GM12873 (cell line): ENCODE measurements at regions not wholly inside any gene's neighbourhood (a gene's known extent, or its start where the extent isn't known, plus 50 kb on each side); places are given as distances from the start of the nearest gene placed in this dataset.

Source experiments
- TF ChIP-seq, protein P1 (sequence below): IDR thresholded peaks from 2 replicates; pipeline ENCODE4 v1.5.1; 2012; ENCODE audit warnings: low read depth, mild to moderate bottlenecking, moderate library complexity, low read length, control low read depth; ENCODE audit not compliant: insufficient read depth; ENCODE audit errors: missing control alignments

DNA sequence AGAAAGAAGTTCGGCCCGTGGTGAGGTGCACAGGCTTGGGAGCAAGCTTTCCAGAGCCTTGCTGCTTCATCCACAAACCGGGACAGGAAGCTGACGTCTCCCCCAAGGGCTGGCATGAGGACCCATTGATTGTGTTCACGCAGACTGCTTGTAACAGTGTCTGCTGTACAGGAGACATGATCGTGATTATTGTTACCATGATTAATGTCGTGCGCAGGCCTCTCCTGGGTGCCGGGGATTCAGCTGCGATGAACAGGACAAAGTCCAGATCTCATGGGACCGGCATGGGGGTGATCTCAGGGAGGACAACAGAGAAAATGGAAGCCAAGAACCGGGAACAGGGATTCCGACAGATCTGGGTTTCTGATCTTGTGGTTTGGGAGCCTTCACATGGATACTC is 219.9 kb downstream of the BRD1 start:
- TF ChIP-seq, protein P1, sequence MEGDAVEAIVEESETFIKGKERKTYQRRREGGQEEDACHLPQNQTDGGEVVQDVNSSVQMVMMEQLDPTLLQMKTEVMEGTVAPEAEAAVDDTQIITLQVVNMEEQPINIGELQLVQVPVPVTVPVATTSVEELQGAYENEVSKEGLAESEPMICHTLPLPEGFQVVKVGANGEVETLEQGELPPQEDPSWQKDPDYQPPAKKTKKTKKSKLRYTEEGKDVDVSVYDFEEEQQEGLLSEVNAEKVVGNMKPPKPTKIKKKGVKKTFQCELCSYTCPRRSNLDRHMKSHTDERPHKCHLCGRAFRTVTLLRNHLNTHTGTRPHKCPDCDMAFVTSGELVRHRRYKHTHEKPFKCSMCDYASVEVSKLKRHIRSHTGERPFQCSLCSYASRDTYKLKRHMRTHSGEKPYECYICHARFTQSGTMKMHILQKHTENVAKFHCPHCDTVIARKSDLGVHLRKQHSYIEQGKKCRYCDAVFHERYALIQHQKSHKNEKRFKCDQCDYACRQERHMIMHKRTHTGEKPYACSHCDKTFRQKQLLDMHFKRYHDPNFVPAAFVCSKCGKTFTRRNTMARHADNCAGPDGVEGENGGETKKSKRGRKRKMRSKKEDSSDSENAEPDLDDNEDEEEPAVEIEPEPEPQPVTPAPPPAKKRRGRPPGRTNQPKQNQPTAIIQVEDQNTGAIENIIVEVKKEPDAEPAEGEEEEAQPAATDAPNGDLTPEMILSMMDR: no peak

DNA sequence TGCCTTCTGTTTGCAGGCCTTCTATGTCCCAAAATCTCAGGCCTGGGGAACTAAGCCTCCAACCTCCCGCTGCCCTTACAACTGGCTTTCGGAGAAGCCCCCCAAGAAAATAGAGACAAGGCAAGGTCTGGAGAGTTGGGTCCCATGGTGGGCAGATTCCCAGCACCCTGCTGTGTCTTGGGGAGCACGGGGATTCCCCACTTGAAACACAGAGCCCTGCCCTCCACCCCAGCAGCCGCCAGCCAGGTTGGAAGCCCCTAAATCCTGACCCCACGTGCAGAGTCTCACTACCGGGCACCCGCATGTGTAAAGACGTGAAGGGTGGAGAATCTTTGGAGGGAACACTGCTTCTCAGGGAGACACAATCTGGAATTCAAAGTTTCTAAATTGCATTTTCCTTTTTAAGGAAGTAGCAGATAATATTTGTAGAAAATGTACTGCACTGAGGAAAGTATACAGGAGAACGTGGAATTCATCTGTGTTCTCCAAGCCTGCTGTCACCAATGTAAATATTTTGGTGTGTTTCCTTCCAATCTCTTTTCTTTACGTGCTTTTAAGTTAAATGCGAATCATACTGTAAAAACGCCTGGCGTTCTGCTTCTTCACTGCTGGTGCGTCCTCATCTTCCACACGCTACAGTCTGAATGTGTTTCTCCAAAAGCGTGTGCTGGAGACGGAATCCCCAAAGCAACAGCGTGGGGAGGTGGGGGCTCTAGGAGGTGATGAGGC is 220.9 kb downstream of the BRD1 start:
- TF ChIP-seq, protein P1: no peak

DNA sequence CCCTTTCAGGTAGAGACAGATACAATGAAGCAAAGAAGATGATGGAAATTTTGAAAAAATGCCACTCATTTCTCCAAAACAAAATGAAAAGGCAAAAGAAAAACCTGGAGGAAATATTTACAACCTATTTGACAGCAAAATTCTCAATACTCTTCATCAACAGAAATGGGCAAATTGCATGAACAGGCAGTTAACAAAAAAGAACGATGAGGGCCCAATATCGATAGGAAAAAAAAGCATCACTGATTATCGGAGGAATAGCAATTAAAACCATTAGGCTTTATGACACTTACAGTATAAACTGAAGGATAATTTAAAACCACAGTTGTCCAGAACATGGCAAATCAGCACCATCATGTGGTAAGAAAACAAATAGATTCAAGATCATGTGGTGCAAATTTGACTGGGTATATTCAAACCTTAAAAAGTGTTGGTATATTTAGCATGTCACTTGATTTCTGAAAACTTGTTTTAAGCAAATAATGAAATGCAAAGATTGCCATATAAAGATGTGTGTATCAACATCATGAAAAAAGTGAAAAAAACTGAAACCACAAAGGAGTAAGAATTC is 222.9 kb downstream of the BRD1 start:
- TF ChIP-seq, protein P1: no peak

DNA sequence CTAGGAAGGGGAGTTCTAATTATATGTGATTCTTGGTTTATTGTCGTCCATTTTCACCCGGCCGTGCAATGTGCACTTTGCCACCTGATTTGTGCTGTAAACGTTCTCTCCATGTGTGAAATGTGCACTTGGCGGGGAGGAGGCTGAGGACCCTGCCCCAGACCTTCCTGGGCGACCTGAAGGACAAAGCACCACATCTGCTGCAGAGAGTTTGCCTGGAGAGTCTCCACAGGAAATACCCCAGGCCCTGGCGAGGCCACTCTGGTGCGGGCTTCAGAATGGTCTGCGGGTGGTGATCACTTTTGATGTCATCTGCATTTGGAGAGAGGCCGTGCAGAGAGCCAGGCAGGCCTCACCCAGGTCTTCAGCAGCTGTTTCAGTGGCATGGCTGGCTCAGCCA is 224.7 kb downstream of the BRD1 start:
- TF ChIP-seq, protein P1: no peak

DNA sequence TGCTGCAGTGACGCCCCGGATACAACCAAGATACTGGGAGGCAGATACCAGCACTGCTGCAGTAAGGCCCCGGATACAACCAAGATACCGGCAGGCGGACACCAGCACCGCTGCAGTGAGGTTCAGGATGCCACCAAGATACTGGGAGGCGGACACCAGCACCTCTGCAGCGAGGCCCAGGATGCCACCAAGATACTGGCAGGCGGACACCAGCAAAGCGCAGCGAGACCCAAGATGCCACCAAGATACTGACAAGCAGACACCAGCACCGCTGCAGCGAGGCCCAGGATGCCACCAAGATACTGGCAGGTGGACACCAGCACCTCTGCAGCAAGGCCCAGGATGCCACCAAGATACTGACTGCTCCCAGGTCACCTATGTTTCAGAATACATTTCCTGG is 225.2 kb downstream of the BRD1 start:
- TF ChIP-seq, protein P1: no peak

DNA sequence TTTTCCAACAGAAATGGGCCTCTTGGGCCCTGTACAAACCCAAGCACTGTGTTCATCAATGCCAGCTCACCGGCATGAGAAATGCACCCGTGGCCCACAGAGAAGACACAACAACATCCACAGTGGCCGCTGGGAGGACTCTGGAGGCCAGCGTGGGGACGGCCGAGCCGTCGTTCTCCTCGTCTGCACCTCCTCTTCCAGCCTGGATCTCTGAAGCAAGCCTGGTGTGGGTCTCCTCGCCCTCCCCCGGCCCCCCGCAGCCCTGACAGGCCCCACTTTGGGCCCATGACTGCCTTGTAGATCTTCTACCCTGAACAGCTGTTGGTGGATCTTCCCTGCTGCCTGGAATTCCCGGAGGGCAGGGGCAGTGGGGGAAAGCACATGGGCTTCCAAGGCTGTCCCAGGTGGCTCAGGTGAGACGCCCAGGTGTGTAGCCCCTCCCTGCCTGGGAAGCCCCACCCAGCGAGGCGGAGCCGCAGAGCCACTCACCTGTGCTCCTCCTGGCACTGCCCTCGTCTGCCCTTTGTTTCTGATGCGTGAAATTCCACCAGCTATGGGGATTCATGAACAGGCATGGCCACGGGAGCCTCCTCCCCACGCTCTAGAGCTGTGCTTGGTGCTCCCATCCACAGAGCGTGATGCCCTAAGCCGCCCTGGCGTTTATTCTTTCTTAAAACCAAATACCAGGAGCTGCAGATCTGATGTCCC is 225.9 kb downstream of the BRD1 start:
- TF ChIP-seq, protein P1: no peak

DNA sequence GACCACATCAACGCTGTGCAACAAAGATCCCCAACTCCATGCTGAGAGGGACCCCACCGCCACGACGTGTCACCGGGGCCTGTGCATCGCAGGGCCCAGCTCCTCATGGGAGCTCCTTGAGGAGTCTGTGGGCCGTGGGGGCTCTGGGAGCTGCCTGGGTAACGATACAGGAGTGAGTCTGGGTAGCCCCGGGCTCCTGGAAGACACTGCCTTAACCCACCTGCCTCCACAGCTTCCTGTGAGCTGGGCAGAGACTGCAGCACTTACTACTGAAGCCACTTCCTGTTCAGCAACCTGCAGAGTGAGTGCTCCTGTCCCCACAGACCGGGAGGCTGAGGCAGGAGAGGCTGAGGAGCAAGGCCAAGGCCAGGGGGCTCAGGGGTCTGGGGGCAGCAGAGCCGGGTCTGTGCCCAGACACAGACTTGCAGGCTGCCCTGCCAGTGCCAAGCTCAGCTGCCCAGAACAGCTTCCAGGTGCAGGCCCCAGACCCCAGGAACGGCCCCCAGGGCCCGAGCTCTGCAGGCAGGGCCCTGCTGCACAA is 226.7 kb downstream of the BRD1 start:
- TF ChIP-seq, protein P1: no peak
